C4-2B (cell line): ENCODE measurements at regions not wholly inside any gene's neighbourhood (a gene's known extent, or its start where the extent isn't known, plus 50 kb on each side); places are given as distances from the start of the nearest gene placed in this dataset.

Experiments used
- CTCF ChIP-seq: fragments of 450-650 bp; conservative IDR thresholded peaks from 2 replicates; pipeline ENCODE4 v1.5.1; 2017; ENCODE audit warnings: mild to moderate bottlenecking
- ZFX ChIP-seq: fragments of 450-650 bp; IDR thresholded peaks from 2 replicates; pipeline ENCODE4 v1.6.1; 2017

- TF ChIP-seq CTCF, result no peak
- no peak for TF ChIP-seq ZFX
Measured at GRCh38 chr22:49178246-49179005, 649.2 kb downstream of the BRD1 start.
